HCT116 (cell line): ENCODE measurements at regions not wholly inside any gene's neighbourhood (a gene's known extent, or its start where the extent isn't known, plus 50 kb on each side); places are given as distances from the start of the nearest gene placed in this dataset.

ENCODE experiments used
- CEBPB ChIP-seq: IDR thresholded peaks from 2 replicates; pipeline ENCODE4 v1.6.1; 2012; ENCODE audit warnings: low read depth
- CTCF ChIP-seq, 3 experiments: fragments of 200-600 bp in 1 of 3; sonication (generic) in 1 of 3; IDR thresholded peaks in 2 of 3; conservative IDR thresholded peaks in 1 of 3; 2 replicates each; pipeline ENCODE4 v1.5.1; 2012 to 2017; ENCODE audit warnings: low read depth in 2 of 3, low read length in 2 of 3, antibody characterized with exemption in 1 of 3, borderline replicate concordance in 1 of 3, control low read depth in 1 of 3, mild to moderate bottlenecking in 1 of 3, mixed read lengths in 1 of 3, mixed run types in 1 of 3, moderate library complexity in 1 of 3; ENCODE audit not compliant: insufficient read depth in 1 of 3
- EZH2 ChIP-seq: fragments of 200-600 bp; sonication (generic); IDR thresholded peaks from 2 replicates; pipeline ENCODE4 v1.6.1; 2017; ENCODE audit warnings: antibody characterized with exemption, mixed run types
- EZH2phosphoT487 ChIP-seq: fragments of 200-600 bp; IDR thresholded peaks from 2 replicates; pipeline ENCODE4 v1.6.1; 2018; ENCODE audit warnings: antibody characterized with exemption, borderline replicate concordance
- JUND ChIP-seq: IDR thresholded peaks from 2 replicates; pipeline ENCODE4 v1.6.1; 2012
- POLR2A ChIP-seq: IDR thresholded peaks from 2 replicates; pipeline ENCODE4 v1.7.0; 2011; ENCODE audit warnings: borderline replicate concordance; ENCODE audit not compliant: insufficient read depth, insufficient read length; ENCODE audit errors: extremely low read depth
- POLR2AphosphoS5 ChIP-seq: IDR thresholded peaks from 2 replicates; pipeline ENCODE4 v1.6.1; 2011; ENCODE audit warnings: mild to moderate bottlenecking, low read depth, low read length, moderate library complexity
- RAD21 ChIP-seq: IDR thresholded peaks from 2 replicates; pipeline ENCODE4 v1.6.1; 2012; ENCODE audit warnings: low read depth, mild to moderate bottlenecking
- SRF ChIP-seq: IDR thresholded peaks from 2 replicates; pipeline ENCODE4 v1.6.1; 2012; ENCODE audit warnings: low read depth
- TCF7L2 ChIP-seq: IDR thresholded peaks from 2 replicates; pipeline ENCODE4 v1.7.0; 2011; ENCODE audit warnings: borderline replicate concordance, inconsistent platforms; ENCODE audit not compliant: insufficient read depth, insufficient read length; ENCODE audit errors: extremely low read depth
- TF ChIP-seq, protein P1 (sequence below): IDR thresholded peaks from 2 replicates; pipeline ENCODE4 v1.6.1; 2011; ENCODE audit warnings: mild to moderate bottlenecking, low read length, moderate library complexity; ENCODE audit not compliant: insufficient replicate concordance; ENCODE audit errors: extremely low read depth
- TF ChIP-seq, protein P2 (sequence below): IDR thresholded peaks from 2 replicates; pipeline ENCODE4 v1.6.1; 2012; ENCODE audit warnings: low read depth

DNA sequence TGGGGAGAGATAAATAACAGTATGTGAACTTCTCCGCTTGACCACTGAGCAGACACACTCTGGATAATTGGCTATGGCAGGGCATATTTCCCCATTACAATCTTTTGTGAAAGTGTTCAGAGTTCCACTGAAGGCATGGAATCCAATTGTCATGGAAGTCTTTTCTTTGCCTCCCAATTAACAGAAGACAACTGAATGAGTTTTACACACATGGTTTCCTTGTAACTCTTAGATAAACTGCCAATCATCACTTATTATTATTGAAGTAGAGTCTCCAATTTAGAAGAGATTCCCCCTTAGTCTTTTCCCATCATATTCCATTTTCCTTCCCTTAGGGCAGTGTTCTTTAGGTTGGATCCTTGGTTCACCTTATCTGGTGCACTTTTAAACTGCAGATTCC, 308.3 kb downstream of the NR2F2 start:
- TF ChIP-seq POLR2AphosphoS5 (no peak), EZH2 (no peak), CTCF (IDR thresholded peaks at IDR 0.05 in 2 of 3, conservative IDR thresholded peaks at IDR 0.05 in 1 of 3; ENCODE audit: borderline replicate concordance in 1 of 3, insufficient read depth in 1 of 3, low read depth in 2 of 3, low read length in 2 of 3) (no peak), JUND (no peak), RAD21 (no peak), POLR2A (no peak), EZH2phosphoT487 (no peak), TCF7L2 (no peak), CEBPB (no peak), SRF (no peak)
- TF ChIP-seq, protein P1, sequence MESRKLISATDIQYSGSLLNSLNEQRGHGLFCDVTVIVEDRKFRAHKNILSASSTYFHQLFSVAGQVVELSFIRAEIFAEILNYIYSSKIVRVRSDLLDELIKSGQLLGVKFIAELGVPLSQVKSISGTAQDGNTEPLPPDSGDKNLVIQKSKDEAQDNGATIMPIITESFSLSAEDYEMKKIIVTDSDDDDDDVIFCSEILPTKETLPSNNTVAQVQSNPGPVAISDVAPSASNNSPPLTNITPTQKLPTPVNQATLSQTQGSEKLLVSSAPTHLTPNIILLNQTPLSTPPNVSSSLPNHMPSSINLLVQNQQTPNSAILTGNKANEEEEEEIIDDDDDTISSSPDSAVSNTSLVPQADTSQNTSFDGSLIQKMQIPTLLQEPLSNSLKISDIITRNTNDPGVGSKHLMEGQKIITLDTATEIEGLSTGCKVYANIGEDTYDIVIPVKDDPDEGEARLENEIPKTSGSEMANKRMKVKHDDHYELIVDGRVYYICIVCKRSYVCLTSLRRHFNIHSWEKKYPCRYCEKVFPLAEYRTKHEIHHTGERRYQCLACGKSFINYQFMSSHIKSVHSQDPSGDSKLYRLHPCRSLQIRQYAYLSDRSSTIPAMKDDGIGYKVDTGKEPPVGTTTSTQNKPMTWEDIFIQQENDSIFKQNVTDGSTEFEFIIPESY, result no peak
- TF ChIP-seq, protein P2, sequence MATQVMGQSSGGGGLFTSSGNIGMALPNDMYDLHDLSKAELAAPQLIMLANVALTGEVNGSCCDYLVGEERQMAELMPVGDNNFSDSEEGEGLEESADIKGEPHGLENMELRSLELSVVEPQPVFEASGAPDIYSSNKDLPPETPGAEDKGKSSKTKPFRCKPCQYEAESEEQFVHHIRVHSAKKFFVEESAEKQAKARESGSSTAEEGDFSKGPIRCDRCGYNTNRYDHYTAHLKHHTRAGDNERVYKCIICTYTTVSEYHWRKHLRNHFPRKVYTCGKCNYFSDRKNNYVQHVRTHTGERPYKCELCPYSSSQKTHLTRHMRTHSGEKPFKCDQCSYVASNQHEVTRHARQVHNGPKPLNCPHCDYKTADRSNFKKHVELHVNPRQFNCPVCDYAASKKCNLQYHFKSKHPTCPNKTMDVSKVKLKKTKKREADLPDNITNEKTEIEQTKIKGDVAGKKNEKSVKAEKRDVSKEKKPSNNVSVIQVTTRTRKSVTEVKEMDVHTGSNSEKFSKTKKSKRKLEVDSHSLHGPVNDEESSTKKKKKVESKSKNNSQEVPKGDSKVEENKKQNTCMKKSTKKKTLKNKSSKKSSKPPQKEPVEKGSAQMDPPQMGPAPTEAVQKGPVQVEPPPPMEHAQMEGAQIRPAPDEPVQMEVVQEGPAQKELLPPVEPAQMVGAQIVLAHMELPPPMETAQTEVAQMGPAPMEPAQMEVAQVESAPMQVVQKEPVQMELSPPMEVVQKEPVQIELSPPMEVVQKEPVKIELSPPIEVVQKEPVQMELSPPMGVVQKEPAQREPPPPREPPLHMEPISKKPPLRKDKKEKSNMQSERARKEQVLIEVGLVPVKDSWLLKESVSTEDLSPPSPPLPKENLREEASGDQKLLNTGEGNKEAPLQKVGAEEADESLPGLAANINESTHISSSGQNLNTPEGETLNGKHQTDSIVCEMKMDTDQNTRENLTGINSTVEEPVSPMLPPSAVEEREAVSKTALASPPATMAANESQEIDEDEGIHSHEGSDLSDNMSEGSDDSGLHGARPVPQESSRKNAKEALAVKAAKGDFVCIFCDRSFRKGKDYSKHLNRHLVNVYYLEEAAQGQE, result no peak
